GM21737 (cell line): ENCODE measurements at regions not wholly inside any gene's neighbourhood (a gene's known extent, or its start where the extent isn't known, plus 50 kb on each side); places are given as distances from the start of the nearest gene placed in this dataset.

Source experiments
- ATAC-seq: cut with Tn5 transposase; IDR thresholded peaks from one replicate; pipeline ENCODE4 v1.9.1; 2021; ENCODE audit warnings: mild to moderate bottlenecking, moderate library complexity; ENCODE audit not compliant: unreplicated experiment

DNA sequence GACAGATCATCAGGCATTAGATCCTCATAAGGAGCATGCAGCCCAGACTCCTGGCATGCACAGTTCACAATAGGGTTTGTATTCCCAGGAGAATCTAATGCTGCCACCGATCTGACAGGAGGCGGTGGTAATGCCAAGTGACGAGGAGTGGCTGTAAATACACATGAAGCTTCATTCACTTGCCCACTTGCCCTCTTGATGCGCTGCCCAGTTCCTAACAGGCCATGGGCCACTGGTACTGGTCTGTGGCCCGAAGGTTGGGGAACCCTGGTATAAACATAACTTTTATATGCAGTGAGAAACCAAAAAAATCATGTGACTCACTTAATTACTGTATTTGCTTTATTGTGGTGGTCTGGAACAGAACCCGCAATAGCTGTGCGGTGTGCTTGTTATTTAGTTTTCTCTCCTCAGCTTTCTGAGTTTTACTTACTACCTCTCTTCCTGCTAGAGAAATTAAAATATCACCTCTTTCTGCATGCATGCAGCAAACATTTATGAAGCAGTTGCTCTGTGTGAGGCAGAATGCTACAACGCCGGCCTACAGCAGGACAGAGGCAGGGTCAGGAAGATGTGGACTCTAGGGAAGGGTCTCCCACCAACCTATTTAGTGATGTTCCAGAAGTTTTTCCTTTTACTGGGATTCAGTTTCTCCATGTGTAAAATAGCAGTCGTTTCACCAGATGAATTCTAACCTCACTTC is 151.3 kb downstream of the MAF start:
- no peak for ATAC-seq

DNA sequence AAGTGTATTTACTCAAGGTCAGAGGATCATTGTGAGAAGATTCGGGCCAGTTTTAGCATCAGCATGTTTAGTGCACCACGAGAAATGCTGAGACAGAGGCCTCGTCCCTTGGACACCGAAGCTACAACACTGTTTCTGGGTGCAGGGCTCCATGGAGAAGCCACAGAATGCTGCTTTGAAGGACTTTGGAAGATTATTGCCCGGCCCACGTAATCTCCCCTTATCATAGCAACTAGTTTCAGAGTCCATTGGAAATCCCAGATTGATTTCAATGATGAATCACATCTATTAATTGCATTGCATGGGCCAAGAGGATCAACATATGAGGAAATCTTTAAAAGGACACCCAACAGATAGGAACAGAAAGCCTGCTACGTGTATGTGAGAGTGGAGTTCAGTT is 156.0 kb downstream of the MAF start:
- ATAC-seq = no peak

GRCh38 chr16:79439901-79440300 is 160.6 kb downstream of the MAF start:
- ATAC-seq = no peak

DNA sequence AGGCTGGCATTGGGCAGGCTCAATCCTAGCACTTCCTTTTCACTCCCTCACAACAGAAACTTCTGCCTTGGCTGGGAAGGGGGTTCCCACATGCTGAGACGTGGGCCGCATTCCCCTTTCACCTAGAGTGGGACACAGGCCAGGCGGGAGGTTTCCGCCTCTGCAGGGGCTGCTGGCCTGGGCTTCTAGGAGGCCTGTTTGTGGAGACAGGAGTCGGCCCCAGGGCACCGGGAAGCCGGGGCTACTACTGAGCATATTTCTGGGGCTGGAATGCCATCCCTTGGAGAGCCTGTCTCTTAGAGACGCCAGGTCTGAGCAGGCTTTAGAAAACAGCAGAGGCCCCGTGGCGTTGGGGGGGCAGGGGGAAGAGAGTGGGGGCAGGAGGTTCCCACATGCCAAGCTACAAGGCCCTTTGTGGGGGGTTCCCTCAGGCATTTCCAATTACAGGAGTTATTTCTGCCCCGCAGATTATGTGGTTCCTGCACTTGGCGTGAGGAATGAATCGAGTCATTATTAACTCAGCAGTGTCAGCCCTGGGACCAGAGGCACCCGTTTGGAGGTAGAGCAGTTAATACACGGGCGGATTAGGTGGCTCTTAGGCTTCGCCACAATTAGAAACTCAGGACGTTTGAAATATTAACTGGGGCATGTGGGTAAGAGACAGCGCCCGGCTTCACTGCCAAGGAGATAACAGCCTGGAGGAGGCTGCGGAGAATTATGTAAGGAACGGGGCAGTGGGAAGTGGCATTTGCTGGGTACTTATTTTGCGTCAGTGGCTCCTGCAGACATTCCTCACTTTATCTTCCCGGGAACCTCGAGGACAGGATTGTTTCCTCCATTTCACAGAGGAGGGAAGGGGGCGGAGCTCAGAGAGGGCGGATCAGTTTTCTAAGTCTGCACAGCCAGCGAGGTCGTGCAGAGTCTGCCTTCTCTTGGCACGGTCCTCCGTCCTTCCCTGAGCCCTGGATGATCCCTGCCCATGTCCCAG is 162.5 kb downstream of the MAF start:
- ATAC-seq = no peak

DNA sequence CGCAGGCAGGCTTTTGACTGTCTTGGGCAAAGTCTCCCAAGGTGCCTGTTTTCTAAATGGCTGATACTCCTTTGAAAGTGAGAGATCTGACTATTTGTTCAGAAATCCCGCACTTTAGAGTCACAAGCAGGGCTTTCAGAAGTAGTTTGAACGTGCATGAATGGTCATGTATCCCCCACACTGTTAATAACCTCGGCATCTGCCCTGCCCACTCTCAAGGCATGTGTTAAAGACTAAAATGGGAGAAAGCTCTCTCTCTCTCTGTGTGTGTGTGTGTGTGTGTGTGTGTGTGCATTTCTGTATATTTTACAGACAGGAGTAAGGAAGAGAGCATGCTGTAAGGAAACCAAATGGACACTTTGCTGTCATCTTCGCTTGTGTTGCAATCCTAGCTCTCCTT is 163.7 kb downstream of the MAF start:
- no peak for ATAC-seq

GRCh38 chr16:79434771-79435170 is 165.8 kb downstream of the MAF start:
- ATAC-seq = no peak

- ATAC-seq = no peak
Measured at GRCh38 chr16:79434092-79434491, 166.4 kb downstream of the MAF start.

DNA sequence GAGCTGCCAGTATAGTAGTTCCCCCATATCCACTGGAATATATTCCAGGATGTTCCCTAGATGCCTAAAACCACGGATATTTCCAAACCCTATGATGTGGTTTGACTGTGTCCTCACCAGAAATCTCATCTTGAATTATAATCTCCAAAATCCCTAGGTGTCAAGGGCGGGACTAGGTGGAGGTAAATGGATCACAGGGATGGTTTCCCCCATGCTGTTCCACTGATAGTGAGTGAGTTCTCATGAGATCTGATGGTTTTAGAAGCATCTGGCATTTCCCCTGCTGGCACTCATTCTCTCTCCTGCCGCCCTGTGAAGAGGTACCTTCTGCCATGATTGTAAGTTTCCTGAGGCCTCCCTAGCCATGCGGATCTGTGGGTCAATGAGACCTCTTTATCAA is 168.6 kb downstream of the MAF start:
- ATAC-seq = no peak

GRCh38 chr16:79430191-79430678 is 170.3 kb downstream of the MAF start:
- no peak for ATAC-seq

DNA sequence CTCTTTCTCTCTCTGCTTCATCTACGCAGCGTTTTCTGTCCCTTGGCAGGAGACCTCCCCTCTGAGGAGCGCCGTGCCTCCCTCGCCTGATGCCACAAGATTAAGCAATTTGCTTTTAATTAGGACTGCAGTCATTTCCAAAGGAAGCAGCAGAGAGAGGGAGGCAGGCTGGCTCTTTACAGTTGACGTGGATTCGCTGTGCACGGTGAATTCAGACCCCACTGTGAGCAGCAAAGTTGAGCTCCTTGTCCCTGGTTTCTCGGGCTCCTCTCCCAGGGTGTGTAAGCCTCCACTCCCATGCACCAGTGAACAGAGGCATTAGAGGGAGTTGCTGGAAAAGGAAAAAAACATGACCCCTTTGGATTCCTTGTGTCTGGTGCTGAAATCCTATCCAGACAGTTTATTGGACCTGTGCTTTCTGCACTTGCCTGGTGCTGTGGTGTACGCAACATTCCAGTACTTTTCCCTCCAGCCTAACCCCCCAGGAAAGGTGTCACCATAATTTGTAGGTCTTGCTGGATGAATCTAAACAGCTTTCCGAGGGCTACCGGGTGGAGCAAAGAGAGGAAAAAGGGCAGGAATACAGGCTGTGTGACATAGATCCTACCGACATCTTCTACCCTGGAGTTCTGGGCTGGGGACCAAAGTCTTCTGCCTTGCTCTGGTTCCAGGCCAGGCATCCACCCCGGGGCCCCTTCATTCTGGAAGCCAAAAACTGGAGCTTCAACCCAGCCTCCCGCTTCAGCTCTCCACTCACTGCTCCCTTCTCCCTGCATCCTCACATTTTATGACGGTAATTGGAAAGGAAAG is 171.0 kb downstream of the MAF start:
- no peak for ATAC-seq

DNA sequence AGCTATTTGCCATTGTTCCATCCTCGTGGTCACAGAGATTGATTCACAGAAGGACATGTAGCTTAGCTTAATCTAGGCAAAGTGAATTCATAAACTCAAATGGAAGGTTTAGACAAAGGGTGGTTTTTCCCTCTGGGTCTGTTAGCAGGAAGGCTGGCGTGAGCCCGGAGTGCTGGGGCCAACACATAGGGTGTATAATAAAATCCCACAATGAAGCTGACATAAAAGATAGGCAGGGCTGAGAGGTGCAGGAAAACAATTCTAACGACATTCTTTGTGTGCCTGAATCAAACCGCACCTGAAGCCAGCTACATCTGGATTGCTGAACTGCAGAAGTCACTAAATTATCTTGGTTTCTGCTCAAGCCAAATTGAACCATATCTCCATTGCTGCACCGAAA is 173.9 kb downstream of the MAF start:
- no peak for ATAC-seq

- no peak for ATAC-seq
Measured at GRCh38 chr16:79422064-79422463, 178.5 kb downstream of the MAF start.

GRCh38 chr16:79421126-79421525 is 179.4 kb downstream of the MAF start:
- no peak for ATAC-seq

DNA sequence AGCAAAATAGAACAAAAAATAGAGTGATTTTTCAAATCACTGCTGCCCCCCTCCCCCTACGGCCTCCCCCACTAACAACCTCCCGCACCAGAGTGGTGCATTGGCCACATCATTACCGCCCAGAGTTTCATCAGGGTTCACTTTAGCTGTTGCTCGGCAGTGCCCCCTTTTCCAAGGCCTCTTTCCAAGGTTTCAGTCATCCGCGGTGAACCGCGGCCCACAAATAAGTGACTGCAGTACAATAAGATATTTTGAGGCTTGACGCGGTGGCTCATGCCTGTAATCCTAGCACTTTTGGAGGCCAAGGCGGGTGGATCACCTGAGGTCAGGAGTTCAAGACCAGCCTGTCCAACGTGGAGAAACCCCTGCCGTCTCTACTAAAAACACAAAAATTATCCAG is 180.0 kb downstream of the MAF start:
- ATAC-seq = no peak

DNA sequence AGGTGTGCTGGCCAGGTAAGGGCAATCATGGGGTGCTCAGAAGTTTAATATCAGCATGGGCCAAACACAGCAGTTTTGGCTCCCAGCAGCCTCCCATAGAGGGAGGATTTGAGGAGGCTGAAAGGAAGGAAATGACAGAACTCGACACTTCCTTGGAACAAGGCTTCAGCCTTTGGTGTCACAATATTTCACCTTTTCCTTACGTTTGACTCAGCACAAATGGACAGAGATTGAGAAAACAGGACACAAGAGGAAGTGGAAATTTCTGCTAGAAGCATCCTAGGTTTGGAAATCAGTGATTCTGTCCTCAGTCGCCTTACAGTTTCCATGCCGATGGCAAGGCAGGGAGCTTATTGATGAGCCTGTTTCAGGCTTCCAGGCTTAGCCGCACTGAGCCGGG is 181.4 kb downstream of the MAF start:
- no peak for ATAC-seq

GRCh38 chr16:79417601-79418008 is 182.9 kb downstream of the MAF start:
- ATAC-seq = no peak

- ATAC-seq = no peak
Measured at GRCh38 chr16:79415983-79416640, 184.4 kb downstream of the MAF start.

- no peak for ATAC-seq
Measured at GRCh38 chr16:79412783-79413225, 187.7 kb downstream of the MAF start.

DNA sequence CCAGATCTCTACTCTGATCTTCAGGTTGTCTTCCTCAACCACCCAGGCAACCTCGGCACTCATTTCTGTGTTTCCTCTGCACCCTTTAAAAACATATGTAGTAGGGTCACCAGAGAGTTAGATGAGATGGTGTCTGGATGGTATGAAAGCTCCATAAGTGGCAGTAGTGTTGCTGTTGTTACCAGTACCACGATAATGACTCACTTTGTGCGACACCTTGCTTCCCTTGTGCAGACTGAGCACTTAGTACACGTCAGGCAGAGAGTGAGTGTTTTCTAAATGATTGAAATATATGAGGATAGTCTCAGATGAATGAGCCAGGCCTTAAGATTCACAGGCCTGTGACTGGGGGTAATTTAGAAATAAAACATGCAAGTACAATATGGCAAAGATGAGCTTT is 188.7 kb downstream of the MAF start:
- ATAC-seq = no peak

GRCh38 chr16:79411357-79411756 is 189.2 kb downstream of the MAF start:
- no peak for ATAC-seq

DNA sequence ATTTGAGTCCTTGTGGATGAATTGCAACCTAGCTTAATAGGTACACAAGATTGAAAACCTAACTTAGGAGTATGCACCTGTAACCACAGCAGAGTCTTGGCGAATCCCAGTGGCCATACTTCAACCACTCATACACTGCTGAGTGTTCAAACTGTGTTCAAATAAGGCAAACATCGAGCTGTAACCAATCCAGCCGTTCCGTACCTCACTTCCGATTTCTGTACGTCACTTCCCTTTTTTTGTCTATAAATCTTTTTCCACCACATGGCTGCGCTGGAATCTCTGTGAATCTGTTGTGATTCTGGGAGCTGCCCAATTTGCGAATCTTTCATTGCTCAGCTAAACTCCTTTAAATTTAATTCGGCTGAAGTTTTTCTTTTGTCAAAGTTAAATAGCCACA is 190.6 kb downstream of the MAF start:
- no peak for ATAC-seq
